ENCODE measurements at regions not wholly inside any gene's neighbourhood (a gene's known extent, or its start where the extent isn't known, plus 50 kb on each side); places are given as distances from the start of the nearest gene placed in this dataset.

DNA sequence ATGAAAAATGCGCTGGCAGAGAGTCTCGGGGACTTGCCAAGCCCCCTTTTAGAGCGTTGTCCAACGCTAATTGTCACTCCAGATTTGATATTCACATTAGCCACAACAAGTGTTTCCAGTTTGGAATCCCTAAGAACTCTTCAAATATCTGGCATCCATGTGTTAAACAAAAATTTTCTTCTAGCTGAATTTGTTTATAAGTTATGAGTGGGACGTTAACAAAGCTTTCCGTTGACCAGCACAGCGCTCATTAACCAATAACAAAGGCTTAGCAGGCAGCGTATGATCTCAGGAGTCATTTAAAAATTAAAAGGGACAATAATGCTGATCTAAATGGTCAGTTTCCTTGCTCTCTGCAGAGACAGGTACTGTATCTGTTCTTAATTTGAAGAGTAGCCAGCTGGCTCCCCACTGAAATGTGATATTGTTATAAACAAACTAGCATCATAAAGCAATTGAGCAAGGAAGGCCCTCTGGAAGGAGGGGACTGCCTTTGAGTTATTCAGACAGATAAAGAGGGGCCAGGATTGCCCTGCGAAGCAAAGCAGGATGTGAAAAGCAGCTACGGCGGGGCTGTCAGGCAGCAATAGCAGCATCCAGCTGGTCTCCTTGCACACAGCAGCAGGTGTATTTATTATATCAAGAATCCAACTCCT lies 337.2 kb upstream of the SALL3 start:
- peak overlapping the region in 4 of 9 donors; percentile 9 to 75 (median 48) for H3K27ac Mint-ChIP-seq
- H3K4me3 ChIP-seq (ENCODE audit: low read length), result no peak overlapping the region
- H3K9me3 ChIP-seq (ENCODE audit: control insufficient read depth in 2 of 3, low read length in 3 of 3), result no peaks in the 10 kb centered on the region
- no peaks in the 10 kb centered on the region for H3K27me3 ChIP-seq (ENCODE audit: control insufficient read depth in 2 of 2, insufficient read depth in 2 of 2, low read length in 2 of 2)
- DNase-seq (peak in 1 of 9 donors; percentile 10), ATAC-seq (peak; percentile 16)
- intact Hi-C loops (cut with micrococcal nuclease), result no loop called here
- ChIA-PET CTCF (no interaction called here), POLR2A (interaction anchor here (0.5 kb wide), 1 partner anchor 1345 kb away, joined by 4 read pairs; no protein-coding TSS in a partner anchor)
- peaks cover 0 to 2% (median 0%) of the 10 kb centered on the region in 11 donors for H3K9me3 Mint-ChIP-seq
- H3K36me3 Mint-ChIP-seq, result no peaks in the 10 kb centered on the region
- peak overlapping the region; percentile 39 for H3K27ac ChIP-seq (ENCODE audit: low read depth, low read length)
- no peaks in the 10 kb centered on the region for H3K27me3 Mint-ChIP-seq
- H3K4me1 Mint-ChIP-seq, result peaks cover 0 to 21% (median 5%) of the 10 kb centered on the region in 7 donors
- no peaks in the 10 kb centered on the region for H3K4me1 ChIP-seq (ENCODE audit: control insufficient read depth in 2 of 2, insufficient read depth in 2 of 2, low read length in 2 of 2)
- H3K4me3 Mint-ChIP-seq, result peak overlapping the region in 3 of 10 donors; percentile 27 to 72 (median 34)
- no peaks in the 10 kb centered on the region for H3K36me3 ChIP-seq (ENCODE audit: control insufficient read depth in 2 of 3, insufficient read depth in 3 of 3, low read length in 3 of 3)

- H3K4me1 Mint-ChIP-seq, result peaks cover 0 to 22% (median 5%) of the 10 kb centered on the region in 7 donors
- intact Hi-C loops (cut with micrococcal nuclease), result no loop called here
- H3K9me3 Mint-ChIP-seq, result peaks cover 0 to 2% (median 0%) of the 10 kb centered on the region in 11 donors
- no peaks in the 10 kb centered on the region for H3K27me3 Mint-ChIP-seq
- H3K4me3 Mint-ChIP-seq, result peak overlapping the region in 4 of 10 donors; percentile 27 to 72 (median 48)
- no peak overlapping the region for H3K4me3 ChIP-seq (ENCODE audit: low read length)
- H3K4me1 ChIP-seq (ENCODE audit: control insufficient read depth in 2 of 2, insufficient read depth in 2 of 2, low read length in 2 of 2), result no peaks in the 10 kb centered on the region
- peak overlapping the region; percentile 39 for H3K27ac ChIP-seq (ENCODE audit: low read depth, low read length)
- no peaks in the 10 kb centered on the region for H3K36me3 ChIP-seq (ENCODE audit: control insufficient read depth in 2 of 3, insufficient read depth in 3 of 3, low read length in 3 of 3)
- H3K36me3 Mint-ChIP-seq, result no peaks in the 10 kb centered on the region
- ATAC-seq (peak; percentile 75), DNase-seq (peak in 5 of 9 donors; percentile 3 to 34 (median 12))
- CTCF ChIA-PET, result no interaction called here
- H3K27me3 ChIP-seq (ENCODE audit: control insufficient read depth in 2 of 2, insufficient read depth in 2 of 2, low read length in 2 of 2), result no peaks in the 10 kb centered on the region
- no peaks in the 10 kb centered on the region for H3K9me3 ChIP-seq (ENCODE audit: control insufficient read depth in 2 of 3, low read length in 3 of 3)
- POLR2A ChIA-PET, result no interaction called here
- H3K27ac Mint-ChIP-seq, result peak overlapping the region in 4 of 9 donors; percentile 25 to 75 (median 71)
Measured at GRCh38 chr18:78643004-78643403, 336.6 kb upstream of the SALL3 start.

DNA sequence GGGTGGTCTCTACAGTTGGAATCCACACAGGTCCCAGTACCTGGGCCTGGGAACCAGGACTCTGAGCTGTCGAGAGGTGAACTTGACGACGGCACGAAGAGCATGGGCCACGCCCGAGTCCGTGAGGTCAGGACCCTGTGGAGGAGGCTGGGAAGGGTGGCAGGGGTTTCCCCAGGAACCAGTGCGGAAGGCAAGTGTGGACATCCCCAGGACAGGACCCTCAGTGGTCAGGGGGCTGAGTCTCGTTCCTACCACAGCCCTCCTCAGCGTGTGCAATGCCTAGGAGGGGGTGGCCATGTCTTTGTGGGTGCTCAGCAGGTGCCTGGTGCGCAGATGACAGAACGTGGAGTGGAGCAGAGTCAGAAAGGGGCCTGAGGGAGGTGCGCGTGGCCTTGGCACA lies 335.6 kb upstream of the SALL3 start:
- POLR2A ChIA-PET, result no interaction called here
- intact Hi-C loops (cut with micrococcal nuclease), result no loop called here
- Histone ChIP-seq H3K9me3 (ENCODE audit: control insufficient read depth in 2 of 3, low read length in 3 of 3) (no peaks in the 10 kb centered on the region), H3K27ac (ENCODE audit: low read depth, low read length) (no peak overlapping the region), H3K36me3 (ENCODE audit: control insufficient read depth in 2 of 3, insufficient read depth in 3 of 3, low read length in 3 of 3) (no peaks in the 10 kb centered on the region), H3K4me3 (ENCODE audit: low read length) (no peak overlapping the region), H3K4me1 (ENCODE audit: control insufficient read depth in 2 of 2, insufficient read depth in 2 of 2, low read length in 2 of 2) (no peaks in the 10 kb centered on the region), H3K27me3 (ENCODE audit: control insufficient read depth in 2 of 2, insufficient read depth in 2 of 2, low read length in 2 of 2) (no peaks in the 10 kb centered on the region)
- Mint-ChIP-seq H3K9me3 (peaks cover 0 to 4% (median 0%) of the 10 kb centered on the region in 11 donors), H3K4me1 (peaks cover 0 to 22% (median 8%) of the 10 kb centered on the region in 7 donors), H3K27me3 (peaks cover 0 to 3% (median 0%) of the 10 kb centered on the region in 5 donors), H3K4me3 (no peak overlapping the region), H3K36me3 (no peaks in the 10 kb centered on the region), H3K27ac (peak overlapping the region in 3 of 9 donors; percentile 28 to 53 (median 38))
- CTCF ChIA-PET, result no interaction called here
- DNase-seq (no peak), ATAC-seq (no peak)

- intact Hi-C loops (cut with micrococcal nuclease), result no loop called here
- peaks cover 0 to 5% (median 0%) of the 10 kb centered on the region in 11 donors for H3K9me3 Mint-ChIP-seq
- peaks cover 0 to 22% (median 8%) of the 10 kb centered on the region in 7 donors for H3K4me1 Mint-ChIP-seq
- no peak for ATAC-seq
- ChIA-PET CTCF (no interaction called here), POLR2A (no interaction called here)
- H3K27ac Mint-ChIP-seq, result no peak overlapping the region
- Histone ChIP-seq H3K27me3 (ENCODE audit: control insufficient read depth in 2 of 2, insufficient read depth in 2 of 2, low read length in 2 of 2) (no peaks in the 10 kb centered on the region), H3K9me3 (ENCODE audit: control insufficient read depth in 2 of 3, low read length in 3 of 3) (no peaks in the 10 kb centered on the region), H3K36me3 (ENCODE audit: control insufficient read depth in 2 of 3, insufficient read depth in 3 of 3, low read length in 3 of 3) (no peaks in the 10 kb centered on the region), H3K4me3 (ENCODE audit: low read length) (no peak overlapping the region), H3K27ac (ENCODE audit: low read depth, low read length) (no peak overlapping the region), H3K4me1 (ENCODE audit: control insufficient read depth in 2 of 2, insufficient read depth in 2 of 2, low read length in 2 of 2) (no peaks in the 10 kb centered on the region)
- no peaks in the 10 kb centered on the region for H3K36me3 Mint-ChIP-seq
- DNase-seq, result no peak
- H3K27me3 Mint-ChIP-seq, result peaks cover 0 to 5% (median 0%) of the 10 kb centered on the region in 5 donors
- H3K4me3 Mint-ChIP-seq, result no peak overlapping the region
Measured at GRCh38 chr18:78645216-78645615, 334.4 kb upstream of the SALL3 start.

GRCh38 chr18:78647018-78647417 lies 332.6 kb upstream of the SALL3 start:
- H3K9me3 ChIP-seq (ENCODE audit: control insufficient read depth in 2 of 3, low read length in 3 of 3), result peaks cover 0 to 4% (median 0%) of the 10 kb centered on the region in 3 experiments
- no peak overlapping the region for H3K27ac Mint-ChIP-seq

DNA sequence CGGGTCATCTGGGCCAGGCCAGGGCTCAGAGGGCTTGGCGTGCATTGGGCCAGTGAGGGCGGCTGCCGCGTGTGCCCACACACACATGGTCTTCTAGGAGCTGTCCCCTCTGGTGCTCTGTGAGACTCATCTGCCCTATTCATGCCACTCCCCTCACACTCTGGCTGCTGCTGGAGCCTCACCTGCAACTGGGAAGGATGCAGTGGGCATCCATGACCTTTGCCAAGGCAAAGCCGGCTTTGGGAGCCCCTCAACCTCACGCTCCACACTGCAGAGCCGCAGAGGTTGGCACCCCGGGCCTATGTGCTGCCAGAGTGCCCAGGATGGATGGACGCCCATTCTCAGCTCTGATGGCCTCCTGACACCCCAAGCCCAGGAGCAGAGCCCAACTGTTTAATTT lies 330.2 kb upstream of the SALL3 start:
- ChIA-PET POLR2A (no interaction called here), CTCF (no interaction called here)
- H3K4me1 Mint-ChIP-seq, result peaks cover 0 to 9% (median 0%) of the 10 kb centered on the region in 7 donors
- no peaks in the 10 kb centered on the region for H3K36me3 ChIP-seq (ENCODE audit: control insufficient read depth in 2 of 3, insufficient read depth in 3 of 3, low read length in 3 of 3)
- peaks cover 0 to 12% (median 0%) of the 10 kb centered on the region in 3 experiments for H3K9me3 ChIP-seq (ENCODE audit: control insufficient read depth in 2 of 3, low read length in 3 of 3)
- peaks cover 0 to 3% (median 0%) of the 10 kb centered on the region in 5 donors for H3K36me3 Mint-ChIP-seq
- no peak overlapping the region for H3K27ac ChIP-seq (ENCODE audit: low read depth, low read length)
- H3K4me3 Mint-ChIP-seq, result no peak overlapping the region
- intact Hi-C loops (cut with micrococcal nuclease), result no loop called here
- H3K4me1 ChIP-seq (ENCODE audit: control insufficient read depth in 2 of 2, insufficient read depth in 2 of 2, low read length in 2 of 2), result no peaks in the 10 kb centered on the region
- H3K27ac Mint-ChIP-seq, result no peak overlapping the region
- H3K27me3 ChIP-seq (ENCODE audit: control insufficient read depth in 2 of 2, insufficient read depth in 2 of 2, low read length in 2 of 2), result no peaks in the 10 kb centered on the region
- no peak overlapping the region for H3K4me3 ChIP-seq (ENCODE audit: low read length)
- peaks cover 0 to 17% (median 10%) of the 10 kb centered on the region in 11 donors for H3K9me3 Mint-ChIP-seq
- DNase-seq (no peak), ATAC-seq (no peak)
- peaks cover 0 to 5% (median 0%) of the 10 kb centered on the region in 5 donors for H3K27me3 Mint-ChIP-seq

More at GRCh38 chr18:78647018-78647417, 332.6 kb upstream of the SALL3 start:
- Histone ChIP-seq H3K4me1 (ENCODE audit: control insufficient read depth in 2 of 2, insufficient read depth in 2 of 2, low read length in 2 of 2) (no peaks in the 10 kb centered on the region), H3K36me3 (ENCODE audit: control insufficient read depth in 2 of 3, insufficient read depth in 3 of 3, low read length in 3 of 3) (no peaks in the 10 kb centered on the region), H3K4me3 (ENCODE audit: low read length) (no peak overlapping the region), H3K27ac (ENCODE audit: low read depth, low read length) (no peak overlapping the region), H3K27me3 (ENCODE audit: control insufficient read depth in 2 of 2, insufficient read depth in 2 of 2, low read length in 2 of 2) (no peaks in the 10 kb centered on the region)
- ChIA-PET POLR2A (no interaction called here), CTCF (no interaction called here)
- Mint-ChIP-seq H3K4me1 (peaks cover 0 to 11% (median 7%) of the 10 kb centered on the region in 7 donors), H3K36me3 (no peaks in the 10 kb centered on the region), H3K27me3 (peaks cover 0 to 5% (median 0%) of the 10 kb centered on the region in 5 donors), H3K9me3 (peaks cover 0 to 11% (median 5%) of the 10 kb centered on the region in 11 donors), H3K4me3 (peak overlapping the region in 1 of 10 donors; percentile 34)
- DNase-seq, result no peak
- no peak for ATAC-seq
- intact Hi-C loops (cut with micrococcal nuclease), result no loop called here

DNA sequence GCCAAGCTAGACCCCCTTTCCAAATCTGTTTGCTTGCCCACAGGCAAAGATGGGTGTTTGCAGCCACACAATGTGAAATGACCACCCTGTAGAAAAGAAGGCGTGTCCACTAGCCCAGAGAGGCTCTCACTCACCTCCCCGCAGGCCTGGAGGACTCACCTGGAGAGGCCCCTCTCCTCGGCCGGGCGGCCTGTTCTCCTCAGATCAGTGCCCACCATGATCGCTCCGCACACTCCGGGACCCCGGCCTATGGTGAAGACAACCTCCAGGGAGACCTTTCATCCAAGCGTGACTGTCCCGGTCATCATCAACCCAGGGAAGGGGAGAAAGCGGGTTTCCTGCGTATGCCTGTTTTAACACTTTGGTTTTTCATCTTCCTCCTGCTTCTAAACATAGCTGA lies 328.7 kb upstream of the SALL3 start:
- no peaks in the 10 kb centered on the region for H3K27me3 ChIP-seq (ENCODE audit: control insufficient read depth in 2 of 2, insufficient read depth in 2 of 2, low read length in 2 of 2)
- Mint-ChIP-seq H3K4me1 (peaks cover 0 to 9% (median 0%) of the 10 kb centered on the region in 7 donors), H3K9me3 (peaks cover 0 to 24% (median 11%) of the 10 kb centered on the region in 11 donors), H3K4me3 (no peak overlapping the region), H3K27ac (no peak overlapping the region), H3K27me3 (peaks cover 0 to 5% (median 0%) of the 10 kb centered on the region in 5 donors), H3K36me3 (peaks cover 0 to 3% (median 0%) of the 10 kb centered on the region in 5 donors)
- no peaks in the 10 kb centered on the region for H3K4me1 ChIP-seq (ENCODE audit: control insufficient read depth in 2 of 2, insufficient read depth in 2 of 2, low read length in 2 of 2)
- peaks cover 0 to 17% (median 0%) of the 10 kb centered on the region in 3 experiments for H3K9me3 ChIP-seq (ENCODE audit: control insufficient read depth in 2 of 3, low read length in 3 of 3)
- ChIA-PET POLR2A (no interaction called here), CTCF (no interaction called here)
- no peaks in the 10 kb centered on the region for H3K36me3 ChIP-seq (ENCODE audit: control insufficient read depth in 2 of 3, insufficient read depth in 3 of 3, low read length in 3 of 3)
- ATAC-seq, result no peak
- no peak for DNase-seq
- H3K4me3 ChIP-seq (ENCODE audit: low read length), result no peak overlapping the region
- H3K27ac ChIP-seq (ENCODE audit: low read depth, low read length), result no peak overlapping the region
- intact Hi-C loops (cut with micrococcal nuclease), result no loop called here
